Heart right ventricle (tissue), 16 donors: ENCODE measurements at regions not wholly inside any gene's neighbourhood (a gene's known extent, or its start where the extent isn't known, plus 50 kb on each side); places are given as distances from the start of the nearest gene placed in this dataset.

Experiments
- ATAC-seq, 8 donors: fragments of 200-7000 bp; cut with Tn5 transposase; one replicate each; pipeline ENCODE4 v1.9.1; 2020; ENCODE audit warnings: mild to moderate bottlenecking in 8 of 8, moderate library complexity in 8 of 8, moderate number of reproducible peaks in 1 of 8
- DNase-seq, 2 donors: peaks; one replicate each; pipeline ENCODE4 v3.0.0-alpha.2; 2020
- H3K27ac ChIP-seq, 10 donors: fragments of 200-600 bp; sonication (generic) in 2 of 10; one replicate each; pipeline versions ENCODE4 v1.5.0 to v1.8.0; 2020 to 2022; ENCODE audit warnings: mild to moderate bottlenecking in 3 of 10
- H3K27me3 ChIP-seq, 7 donors: fragments of 200-600 bp; one replicate each; pipeline ENCODE4 v1.8.0; 2021 to 2022; ENCODE audit warnings: mild to moderate bottlenecking in 2 of 7
- H3K36me3 ChIP-seq, 9 donors: fragments of 200-600 bp; sonication (generic) in 1 of 9; one replicate each; pipeline versions ENCODE4 v1.5.0 to v1.8.0; 2020 to 2022; ENCODE audit warnings: mild to moderate bottlenecking in 2 of 9
- H3K4me1 ChIP-seq, 9 donors: fragments of 200-600 bp; sonication (generic) in 1 of 9; one replicate each; pipeline versions ENCODE4 v1.5.0 to v1.8.0; 2020 to 2022; ENCODE audit warnings: mild to moderate bottlenecking in 4 of 9
- H3K4me3 ChIP-seq, 10 donors: fragments of 200-600 bp; sonication (generic) in 2 of 10; one replicate each; pipeline versions ENCODE4 v1.5.0 to v1.8.0; 2020 to 2022; ENCODE audit warnings: mild to moderate bottlenecking in 7 of 10, moderate library complexity in 2 of 10
- H3K9me3 ChIP-seq, 11 donors: fragments of 200-600 bp in 10 of 11; sonication (generic) in 2 of 11; one replicate each; pipeline versions ENCODE4 v1.5.0 to v1.8.0; 2013 to 2022; ENCODE audit warnings: mild to moderate bottlenecking in 2 of 11, control low read depth in 1 of 11, moderate library complexity in 1 of 11
- WGBS, 2 donors: extraction: QIAGEN DNeasy Blood & Tissue Kit; methylation state at CpG; one replicate each; pipeline ENCODE4 v1.1.7; 2013; ENCODE audit warnings: inconsistent platforms in 1 of 2; 5-methylcytosine and 5-hydroxymethylcytosine counted together
- intact Hi-C, 10 donors: fragments of 100-400 bp; cut with DNase I; formaldehyde crosslinking; loops; one replicate each; pipeline versions ENCODE4 v1.11.1 to v1.14.2; 2022
- TF ChIP-seq, protein P1 (sequence below), 9 donors: fragments of 200-600 bp; sonication (generic) in 2 of 9; IDR thresholded peaks; one replicate each; pipeline versions ENCODE4 v1.5.0 to v1.8.0; 2021 to 2022; ENCODE audit warnings: antibody characterized with exemption in 9 of 9, mild to moderate bottlenecking in 5 of 9, moderate library complexity in 1 of 9
- donor health status: Arrhythmogenic right ventricular cardiomyopathy.
- donor health status: ischemic (EF 13 %, LVEDD 7.1; RV severe dilation, severe dysfunction).
- donor health status: healthy with polysubstance abuse.
- donor health status: DM: no; HTN: yes; CAD: no.
- donor health status: DM: no; HTN: no; CAD: no.
- donor health status: ischemic (EF 25% LVEDD 6.9; RV normal size, moderate dysfunction).
- donor health status: ischemic (EF 25% LVEDD 5.7; RV mildly dilated, moderate dysfunction).
- donor health status: healthy.
- donor health status: DM: yes; HTN: yes; CAD: no.
- donor health status: Ischemic cardiomyopathy.
- donor health status: ischemic (EF 35%, LVEDD 5.7; RV mildly dilated, moderate dysfunction).
- donor health status: nonischemic (EF 11% LVEDD 7.7; RV severe dilation, severe dysfunction).
- donor health status: DM: yes; HTN: yes; CAD: no.
- donor health status: PGD.
- donor health status: ischemic (EF 29% LVEDD 5.4; RV normal size, mild dysfunction).
- donor health status: nonischemic (EF 23%, LVEDD 6.1; RV moderate dilation, normal function).

DNA sequence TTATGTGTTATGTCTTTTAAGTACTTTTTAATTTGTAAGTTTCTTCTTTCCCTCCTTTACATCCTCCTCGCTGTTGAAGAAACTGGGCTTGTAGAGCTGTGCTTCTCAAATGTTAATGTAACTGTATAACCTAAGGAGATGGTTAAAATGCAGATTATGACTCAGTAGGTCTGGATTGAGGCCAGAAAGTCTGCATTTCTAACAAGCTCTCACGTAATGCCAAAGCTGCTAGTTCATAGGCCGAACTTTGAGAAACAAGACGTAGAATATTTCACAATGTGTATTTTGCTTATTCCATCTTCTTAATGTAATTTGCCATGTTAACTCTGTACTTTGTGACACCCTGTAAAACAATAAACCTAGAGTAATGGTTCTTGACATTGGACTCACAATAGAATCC lies 193.3 kb upstream of the SYT1 start:
- WGBS, 2 donors, result 77 to 80% methylated on average over 4 of the region's 4 CpGs
- no peak for DNase-seq
- Histone ChIP-seq H3K36me3 (no peaks in the 10 kb centered on the region), H3K9me3 (no peaks in the 10 kb centered on the region), H3K27me3 (no peaks in the 10 kb centered on the region), H3K4me1 (no peaks in the 10 kb centered on the region), H3K4me3 (no peak overlapping the region), H3K27ac (no peak overlapping the region)
- intact Hi-C loops, result no loop called here
- TF ChIP-seq, protein P1, sequence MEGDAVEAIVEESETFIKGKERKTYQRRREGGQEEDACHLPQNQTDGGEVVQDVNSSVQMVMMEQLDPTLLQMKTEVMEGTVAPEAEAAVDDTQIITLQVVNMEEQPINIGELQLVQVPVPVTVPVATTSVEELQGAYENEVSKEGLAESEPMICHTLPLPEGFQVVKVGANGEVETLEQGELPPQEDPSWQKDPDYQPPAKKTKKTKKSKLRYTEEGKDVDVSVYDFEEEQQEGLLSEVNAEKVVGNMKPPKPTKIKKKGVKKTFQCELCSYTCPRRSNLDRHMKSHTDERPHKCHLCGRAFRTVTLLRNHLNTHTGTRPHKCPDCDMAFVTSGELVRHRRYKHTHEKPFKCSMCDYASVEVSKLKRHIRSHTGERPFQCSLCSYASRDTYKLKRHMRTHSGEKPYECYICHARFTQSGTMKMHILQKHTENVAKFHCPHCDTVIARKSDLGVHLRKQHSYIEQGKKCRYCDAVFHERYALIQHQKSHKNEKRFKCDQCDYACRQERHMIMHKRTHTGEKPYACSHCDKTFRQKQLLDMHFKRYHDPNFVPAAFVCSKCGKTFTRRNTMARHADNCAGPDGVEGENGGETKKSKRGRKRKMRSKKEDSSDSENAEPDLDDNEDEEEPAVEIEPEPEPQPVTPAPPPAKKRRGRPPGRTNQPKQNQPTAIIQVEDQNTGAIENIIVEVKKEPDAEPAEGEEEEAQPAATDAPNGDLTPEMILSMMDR (IDR thresholded peaks at IDR 0.05), result no peak
- no peak for ATAC-seq

DNA sequence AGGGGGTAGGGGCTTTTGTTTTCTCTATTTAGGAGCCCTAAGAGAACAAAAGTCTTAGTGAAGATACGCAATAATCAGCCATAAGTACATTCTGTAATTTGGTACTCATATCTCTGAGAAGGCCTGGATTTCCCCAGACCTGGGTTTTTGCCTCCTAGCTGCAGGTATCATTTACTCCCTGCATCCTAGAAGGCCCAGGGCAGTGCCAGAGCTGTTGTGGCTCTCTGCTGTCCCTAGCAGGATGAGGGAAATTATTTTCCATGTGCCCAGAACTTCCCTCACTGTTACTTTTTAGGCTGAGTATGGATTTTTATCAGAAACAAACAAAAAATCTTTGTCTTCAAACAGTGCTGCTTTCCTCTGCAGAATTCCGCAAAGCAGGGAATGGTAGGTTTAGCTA lies 192.5 kb upstream of the SYT1 start:
- no peaks in the 10 kb centered on the region for H3K9me3 ChIP-seq
- DNase-seq (no peak), ATAC-seq (no peak)
- no peaks in the 10 kb centered on the region for H3K36me3 ChIP-seq
- no peaks in the 10 kb centered on the region for H3K27me3 ChIP-seq
- intact Hi-C loops, result no loop called here
- no peak overlapping the region for H3K27ac ChIP-seq
- TF ChIP-seq, protein P1 (IDR thresholded peaks at IDR 0.05), result no peak
- WGBS, 2 donors, result 93 to 94% methylated on average over 2 of the region's 2 CpGs
- H3K4me3 ChIP-seq, result no peak overlapping the region
- no peaks in the 10 kb centered on the region for H3K4me1 ChIP-seq

DNA sequence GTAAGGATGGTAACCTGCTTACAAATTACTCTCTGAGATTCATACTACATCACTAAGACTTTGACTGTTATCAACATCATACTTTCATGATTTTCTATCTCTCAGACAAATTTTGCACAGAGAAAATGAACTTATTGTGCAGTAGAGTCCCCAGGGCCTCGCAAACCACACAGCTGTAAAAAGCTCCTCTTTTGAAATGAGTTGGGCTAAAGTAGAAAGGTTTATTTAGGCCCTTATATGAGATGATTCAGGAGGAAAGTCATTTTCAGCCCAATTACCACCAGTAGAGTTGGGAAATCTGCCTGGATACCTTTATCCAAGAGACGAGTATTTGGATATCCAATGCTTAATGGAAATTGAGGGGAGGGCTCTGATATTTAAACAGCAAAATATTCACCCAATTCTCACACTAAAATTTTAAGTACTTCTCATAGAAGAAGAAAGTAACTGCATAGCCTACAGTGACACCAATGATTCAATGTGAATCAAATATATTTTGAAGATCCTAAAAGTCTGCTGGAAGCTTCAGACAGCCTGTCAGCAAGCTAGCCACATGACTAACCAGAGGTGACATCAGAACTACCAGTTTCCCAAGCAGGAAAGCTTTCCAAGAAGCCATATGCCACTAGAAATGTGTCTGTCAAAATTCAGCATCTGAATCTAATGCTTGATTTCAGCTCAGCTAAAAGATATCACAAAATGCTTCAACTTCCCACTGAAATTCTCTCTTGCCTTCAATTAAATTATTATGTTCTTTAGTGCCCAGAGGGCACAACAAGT lies 190.1 kb upstream of the SYT1 start:
- TF ChIP-seq, protein P1 (IDR thresholded peaks at IDR 0.05), result no peak
- Histone ChIP-seq H3K4me1 (no peaks in the 10 kb centered on the region), H3K27me3 (no peaks in the 10 kb centered on the region), H3K36me3 (no peaks in the 10 kb centered on the region), H3K27ac (no peak overlapping the region), H3K9me3 (no peaks in the 10 kb centered on the region), H3K4me3 (no peak overlapping the region)
- intact Hi-C loops, result no loop called here
- ATAC-seq (no peak), DNase-seq (no peak)
- WGBS, 2 donors, result 78 to 80% methylated on average over 2 of the region's 2 CpGs

DNA sequence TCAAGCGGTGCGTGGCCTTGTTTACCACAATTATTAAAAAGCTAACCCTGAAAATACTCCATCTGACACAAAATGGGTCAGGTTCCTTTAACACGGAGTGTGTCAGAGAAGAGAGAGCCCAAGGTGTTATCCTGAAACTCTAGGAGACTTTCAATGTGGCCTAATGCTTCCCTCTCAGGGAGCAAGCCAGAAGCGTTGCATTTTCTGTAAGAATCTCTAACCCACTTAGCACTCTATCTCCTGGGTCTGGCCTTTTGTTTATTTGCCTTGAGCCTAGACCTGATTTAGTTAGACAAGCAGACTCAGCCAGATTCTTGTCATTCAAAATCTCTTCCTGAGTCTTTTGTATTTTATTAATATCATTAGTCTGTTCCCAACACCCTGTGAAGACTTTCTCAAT lies 184.0 kb upstream of the SYT1 start:
- no peaks in the 10 kb centered on the region for H3K36me3 ChIP-seq
- intact Hi-C loops, result no loop called here
- no peak for ATAC-seq

More for the DNA sequence above, 184.0 kb upstream of the SYT1 start:
- Histone ChIP-seq H3K9me3 (no peaks in the 10 kb centered on the region), H3K27ac (no peak overlapping the region), H3K4me1 (no peaks in the 10 kb centered on the region), H3K4me3 (no peak overlapping the region), H3K27me3 (no peaks in the 10 kb centered on the region)
- 63% methylated on average over 4 of the region's 4 CpGs for WGBS, 2 donors
- TF ChIP-seq, protein P1 (IDR thresholded peaks at IDR 0.05), result no peak
- DNase-seq, result no peak
